Islet precursor cell (in vitro differentiated cells): ENCODE measurements at regions not wholly inside any gene's neighbourhood (a gene's known extent, or its start where the extent isn't known, plus 50 kb on each side); places are given as distances from the start of the nearest gene placed in this dataset.

ENCODE experiments used
- DNase-seq: peaks from one replicate; pipeline ENCODE4 v3.0.0-alpha.2; 2018

DNA sequence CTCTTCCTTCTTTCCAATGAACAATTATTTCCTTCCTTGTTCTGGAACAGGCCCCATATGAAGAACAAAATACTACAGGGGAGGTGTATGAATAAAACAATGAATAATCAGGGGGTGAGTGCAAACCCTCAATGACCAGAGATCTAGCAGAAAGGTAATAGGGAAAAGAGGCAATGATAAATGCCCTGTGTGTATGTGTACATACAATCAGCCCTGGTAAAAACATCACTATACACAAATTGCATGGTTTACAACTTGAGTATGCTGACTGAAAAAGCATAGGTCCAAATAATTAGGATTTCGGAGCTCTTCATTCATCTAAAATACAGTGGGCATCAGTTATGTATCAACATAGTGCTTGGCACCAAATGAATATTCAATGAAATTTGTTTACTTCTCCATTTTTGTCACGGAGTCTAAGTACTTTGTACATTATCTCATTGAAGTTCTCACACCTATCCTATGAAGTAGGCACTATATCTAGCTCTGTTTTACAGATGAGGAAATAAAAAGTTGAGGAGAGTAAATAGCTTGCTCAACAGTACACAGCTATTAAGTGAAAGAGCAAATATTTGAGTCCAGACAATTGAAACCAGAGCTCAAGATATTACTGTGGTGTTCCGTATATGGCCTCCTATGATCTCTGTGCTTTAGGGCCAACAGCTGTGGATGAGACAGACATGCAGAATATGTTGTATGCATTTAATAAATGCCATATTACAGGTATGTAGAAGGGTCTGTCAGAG, 1065.4 kb downstream of the SORCS3 start:
- no peak for DNase-seq

DNA sequence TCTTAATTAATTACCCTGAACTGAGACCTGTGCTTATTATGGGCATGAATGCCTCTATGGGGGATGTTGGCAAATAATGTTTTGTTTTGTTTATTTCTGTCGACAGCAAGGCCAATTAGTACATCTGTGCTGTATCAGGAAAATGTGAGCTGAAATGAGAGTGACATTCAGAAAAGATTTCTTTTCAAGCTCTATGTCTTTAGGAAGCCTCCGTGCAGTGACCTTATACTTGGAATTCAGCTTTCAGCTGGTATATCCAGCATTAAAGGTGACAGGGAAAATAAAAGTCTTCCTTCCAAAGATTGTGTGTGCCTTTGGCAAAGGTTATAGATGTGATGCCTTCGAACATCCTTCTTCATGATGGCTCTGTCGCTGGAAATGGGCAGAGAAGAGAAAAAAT, 1061.1 kb downstream of the SORCS3 start:
- DNase-seq: no peak

DNA sequence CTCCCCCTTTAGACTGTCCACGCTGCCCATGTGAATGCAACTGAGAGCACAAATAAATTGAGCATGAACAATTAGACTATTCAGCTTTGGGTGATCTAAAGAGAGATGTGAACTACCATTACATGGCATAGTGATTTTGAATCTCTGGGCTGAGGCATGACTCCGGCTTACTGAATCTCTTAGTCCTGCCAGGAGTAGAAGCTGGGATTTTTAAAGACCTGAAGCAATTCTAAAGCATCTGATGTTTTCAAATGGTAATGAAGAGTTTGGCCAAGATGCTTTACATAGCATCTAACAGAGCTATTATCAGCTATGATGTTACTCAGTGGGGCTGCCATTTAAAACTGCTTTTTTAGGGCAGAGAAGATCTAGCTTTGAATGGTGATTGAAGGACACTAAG, 1059.1 kb downstream of the SORCS3 start:
- DNase-seq: no peak

GRCh38 chr10:105699504-105699903, 1058.4 kb downstream of the SORCS3 start:
- no peak for DNase-seq

- DNase-seq: no peak
These were observed 1057.5 kb downstream of the SORCS3 start for GRCh38 chr10:105698592-105698991.

DNA sequence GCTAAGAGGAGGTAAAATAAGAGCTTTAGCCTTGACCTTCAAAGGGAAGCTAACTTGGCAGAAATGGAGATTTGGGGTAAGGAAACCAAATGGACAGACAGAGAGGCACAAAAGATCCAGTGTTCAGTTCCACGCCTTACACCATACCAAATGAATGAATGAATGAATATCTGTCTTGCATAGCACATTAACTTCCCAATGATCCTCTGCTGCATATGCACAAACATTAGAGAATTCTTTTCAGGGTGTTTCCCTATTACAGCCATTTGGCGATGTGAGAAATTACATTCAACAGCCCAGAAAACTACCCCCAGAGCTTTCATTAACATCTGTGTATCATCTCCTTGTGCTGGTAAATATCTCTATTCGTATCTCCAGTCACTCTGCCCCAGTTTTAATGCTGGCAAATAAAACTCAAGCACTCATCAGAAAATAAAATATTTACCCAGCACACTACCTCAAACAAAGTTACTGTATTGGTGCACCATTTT, 1056.2 kb downstream of the SORCS3 start:
- DNase-seq: no peak

DNA sequence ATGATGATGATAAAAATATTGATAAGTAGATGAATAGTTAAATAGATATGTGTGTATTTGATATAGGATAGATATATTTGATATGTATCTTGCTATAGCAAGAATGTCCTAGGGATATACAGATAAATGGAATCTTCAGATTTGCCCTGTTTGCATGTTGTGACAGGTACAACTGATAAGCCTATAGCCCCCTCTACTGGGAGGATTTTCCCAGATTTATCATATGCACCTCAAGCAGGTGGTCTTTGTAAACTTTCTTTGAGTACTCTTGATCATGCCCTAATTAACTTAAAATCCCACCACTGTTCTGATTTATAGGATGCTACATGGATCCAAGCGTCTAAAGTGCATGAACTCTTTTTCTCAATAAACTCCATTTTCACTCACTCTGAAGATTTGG, 1050.7 kb downstream of the SORCS3 start:
- no peak for DNase-seq

GRCh38 chr10:105682911-105683310, 1041.8 kb downstream of the SORCS3 start:
- no peak for DNase-seq

- no peak for DNase-seq
These were observed 1040.0 kb downstream of the SORCS3 start for GRCh38 chr10:105681051-105681450.

- no peak for DNase-seq
These were observed 1038.7 kb downstream of the SORCS3 start for GRCh38 chr10:105679781-105680180.

- DNase-seq: no peak
These were observed 1034.2 kb downstream of the SORCS3 start for GRCh38 chr10:105675333-105675732.

DNA sequence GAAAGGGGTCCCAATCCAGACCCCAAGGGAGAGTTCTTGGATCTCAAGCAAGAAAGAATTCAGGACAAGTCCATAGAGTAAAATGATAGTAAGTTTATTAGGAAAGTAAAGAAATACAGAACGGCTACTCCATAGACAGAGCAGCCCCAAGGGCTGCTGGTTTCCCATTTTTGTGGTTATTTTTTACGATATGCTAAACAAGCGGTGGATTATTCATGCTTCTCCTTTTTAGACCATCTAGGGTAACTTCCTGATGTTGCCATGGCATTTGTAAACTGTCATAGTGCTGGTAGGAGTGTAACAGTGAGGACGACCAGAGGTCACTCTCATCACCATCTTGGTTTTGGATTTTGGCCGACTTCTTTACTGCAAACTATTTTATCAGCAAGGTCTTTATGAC, 1033.4 kb downstream of the SORCS3 start:
- DNase-seq: no peak

DNA sequence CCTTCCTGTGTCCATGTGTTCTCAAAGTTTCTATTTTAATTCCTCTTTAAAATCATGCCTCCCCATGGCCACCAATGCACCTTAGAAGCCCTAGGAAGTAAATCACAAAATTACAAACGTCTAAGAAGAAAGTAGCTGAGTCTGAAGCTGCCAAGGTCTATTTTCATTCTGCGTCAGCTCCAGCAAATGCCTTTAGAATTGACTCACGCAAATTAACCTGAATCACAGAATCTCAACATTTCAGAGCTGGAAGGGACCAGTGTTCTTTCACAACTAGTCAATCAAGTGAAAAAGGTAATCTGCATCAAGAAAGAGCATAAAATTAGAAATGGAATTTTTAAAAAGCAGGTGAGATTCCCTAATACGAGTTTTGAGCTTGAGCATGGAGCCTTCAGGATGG, 1017.6 kb downstream of the SORCS3 start:
- no peak for DNase-seq

GRCh38 chr10:105656856-105657255, 1015.8 kb downstream of the SORCS3 start:
- DNase-seq: no peak

DNA sequence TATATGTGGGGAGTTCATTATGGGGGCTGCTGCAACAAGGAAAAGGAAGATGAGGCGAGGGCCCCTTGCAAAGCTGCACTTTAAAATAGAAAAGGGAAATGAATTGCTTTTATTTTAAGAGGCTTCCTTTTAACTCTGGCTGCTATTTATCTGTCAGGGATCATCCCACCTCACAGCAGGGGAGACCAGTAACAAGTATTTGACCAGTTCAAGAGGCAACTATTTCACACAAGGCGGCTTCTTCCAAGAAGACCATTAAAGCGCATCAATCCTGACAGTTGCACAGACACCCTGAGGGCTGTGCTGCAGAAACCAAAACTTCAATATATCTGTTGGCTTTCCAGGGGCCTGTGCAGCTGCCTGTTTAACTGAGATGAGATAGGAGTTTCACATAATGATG, 1009.2 kb downstream of the SORCS3 start:
- no peak for DNase-seq

DNA sequence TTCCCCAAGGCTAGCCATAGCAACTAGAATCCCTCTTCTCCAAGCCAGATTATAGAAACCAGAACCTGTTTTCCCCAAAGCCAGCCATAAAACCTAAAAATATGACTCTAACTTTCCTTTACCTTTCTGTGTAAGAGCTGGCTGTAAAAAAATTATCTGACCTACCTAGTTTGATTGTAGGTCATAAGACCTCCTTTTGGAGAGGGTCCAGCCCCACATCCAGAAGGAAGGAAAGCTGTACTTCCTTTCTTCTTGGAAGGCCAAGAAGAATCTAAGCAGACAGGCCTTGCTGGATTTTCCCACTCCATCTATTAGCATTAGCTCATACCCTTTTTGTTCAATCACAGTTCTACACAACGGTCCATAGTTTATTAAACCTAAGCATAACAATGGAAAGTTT, 1006.3 kb downstream of the SORCS3 start:
- DNase-seq: no peak

- no peak for DNase-seq
These were observed 1003.9 kb downstream of the SORCS3 start for GRCh38 chr10:105644978-105645377.

DNA sequence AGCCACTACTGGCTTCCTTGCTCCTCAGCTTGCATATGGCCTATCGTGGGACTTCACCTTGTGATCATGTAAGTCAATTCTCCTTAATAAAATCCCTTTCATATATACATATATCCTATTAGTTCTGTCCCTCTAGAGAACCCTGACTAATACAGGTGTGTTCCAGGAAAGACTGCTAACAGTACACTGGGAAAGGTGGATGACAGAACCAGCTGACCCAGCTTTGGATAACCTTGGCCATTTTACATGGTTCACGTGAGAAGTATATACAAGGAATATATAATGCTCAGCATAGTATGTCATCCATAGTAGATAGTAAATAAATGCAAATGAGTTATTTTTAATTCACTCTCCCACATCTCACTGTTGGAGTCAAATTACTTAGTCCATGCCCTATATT, 1003.5 kb downstream of the SORCS3 start:
- DNase-seq: no peak

DNA sequence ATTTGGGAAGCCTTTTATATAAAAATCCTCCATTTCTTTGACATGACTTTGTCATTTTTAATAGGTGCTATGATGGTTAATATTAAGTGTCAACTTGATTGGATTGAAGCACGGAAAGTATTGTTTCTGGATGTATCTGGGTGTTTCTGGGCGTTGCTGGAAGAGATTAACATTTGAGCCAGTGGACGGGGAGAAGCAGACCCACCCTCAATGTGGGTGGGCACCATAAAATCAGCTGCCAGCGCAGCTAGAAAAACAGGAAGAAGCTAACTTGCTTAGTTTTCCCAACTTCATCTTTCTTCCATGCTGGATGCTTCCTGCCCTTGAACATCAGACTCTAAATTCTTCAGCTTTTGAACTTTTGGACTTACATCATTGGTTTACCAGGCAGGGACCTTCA, 1003.0 kb downstream of the SORCS3 start:
- DNase-seq: no peak

- no peak for DNase-seq
These were observed 1002.6 kb downstream of the SORCS3 start for GRCh38 chr10:105643660-105644059.

GRCh38 chr10:105634281-105634680, 993.2 kb downstream of the SORCS3 start:
- no peak for DNase-seq

DNA sequence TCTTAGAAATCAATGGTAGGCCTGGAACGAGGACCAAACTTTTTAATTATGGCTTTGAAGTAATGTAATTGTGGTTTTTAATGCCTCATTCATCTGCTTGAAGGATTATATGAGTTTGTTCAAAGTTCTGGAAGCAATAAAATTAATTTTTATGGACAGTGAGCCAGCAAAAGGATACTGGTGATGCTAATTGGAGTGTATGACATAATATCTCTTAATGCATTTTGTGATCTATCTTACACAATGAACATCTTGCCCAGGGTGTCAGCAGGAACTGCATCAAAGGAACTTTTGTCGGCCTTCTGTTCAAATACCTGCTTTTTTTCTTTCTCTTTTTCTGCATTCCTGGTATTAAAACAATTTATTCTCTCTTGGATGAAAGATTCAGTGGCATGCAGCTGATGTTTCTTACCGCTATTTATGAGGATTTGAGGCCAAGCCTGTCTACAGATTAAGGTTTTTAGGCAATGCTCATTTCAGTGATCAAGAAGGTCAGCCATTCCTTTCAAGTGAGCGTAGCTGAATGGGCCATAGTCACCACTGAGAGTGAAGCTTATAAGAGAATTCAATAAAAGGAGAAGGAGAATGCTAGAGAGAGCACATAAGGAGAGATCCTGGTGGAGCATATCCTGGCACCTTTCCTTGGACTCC, 974.8 kb downstream of the SORCS3 start:
- no peak for DNase-seq

- no peak for DNase-seq
These were observed 970.2 kb downstream of the SORCS3 start for GRCh38 chr10:105611244-105611798.

DNA sequence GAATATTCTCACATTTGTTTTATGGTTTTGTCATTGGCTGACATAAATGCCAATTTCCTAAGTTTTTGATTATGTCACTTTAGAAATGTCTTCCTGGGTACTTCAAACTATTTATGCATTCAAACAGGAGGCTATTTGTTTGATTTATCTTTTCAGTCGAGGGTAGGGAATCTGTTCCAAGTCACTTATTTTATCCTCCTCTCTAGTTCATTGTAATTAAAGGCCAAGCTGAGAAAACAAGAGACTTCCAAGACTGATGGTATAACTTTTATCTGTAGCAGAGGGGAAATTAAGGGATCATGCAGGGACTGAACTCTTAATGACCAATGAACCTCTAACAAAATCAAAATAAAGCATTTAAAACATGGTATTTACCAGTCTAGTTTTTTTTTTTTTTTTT, 968.4 kb downstream of the SORCS3 start:
- DNase-seq: no peak
